Body of pancreas (tissue), 4 donors: ENCODE measurements at regions not wholly inside any gene's neighbourhood (a gene's known extent, or its start where the extent isn't known, plus 50 kb on each side); places are given as distances from the start of the nearest gene placed in this dataset.
"Not testable (repeated sequence)": the region's sequence is repeated elsewhere in the genome, so short reads cannot be mapped to it uniquely, and the experiment has no call there.

Experiments
- ATAC-seq: fragments of 150-250 bp; one replicate; pipeline ENCODE4 v1.9.1; 2016
- DNase-seq, 4 donors: peaks; one replicate each; pipeline ENCODE4 v3.0.0-alpha.2; 2019
- H3K27ac ChIP-seq, 4 donors: fragments of 200-600 bp; sonication (generic); 1 replicate in 3 of 4; 2 replicates in 1 of 4; pipeline versions ENCODE4 v1.5.1 to v1.6.1; 2016 to 2019; ENCODE audit warnings: mild to moderate bottlenecking in 1 of 4, mixed read lengths in 1 of 4, moderate library complexity in 1 of 4
- H3K27me3 ChIP-seq, 2 donors: fragments of 200-600 bp; sonication (generic); one replicate each; pipeline ENCODE4 v1.6.0; 2016; ENCODE audit warnings: mild to moderate bottlenecking in 1 of 2
- H3K36me3 ChIP-seq, 2 donors: fragments of 200-600 bp; sonication (generic); replicated peaks in 1 of 2; 2 replicates each; pipeline ENCODE4 v1.5.1; 2016; ENCODE audit warnings: low read depth in 2 of 2; ENCODE audit not compliant: insufficient read depth in 1 of 2
- H3K4me1 ChIP-seq: fragments of 200-600 bp; sonication (generic); one replicate; pipeline ENCODE4 v1.6.0; 2016
- H3K4me3 ChIP-seq, 2 donors: fragments of 200-600 bp; sonication (generic); 1 replicate in 1 of 2; 2 replicates in 1 of 2; pipeline ENCODE4 v1.5.1; 2016 to 2019
- H3K9me3 ChIP-seq, 3 donors: fragments of 200-600 bp; sonication (generic); 1 replicate in 2 of 3; 2 replicates in 1 of 3; pipeline ENCODE4 v1.5.1; 2016
- POLR2A ChIP-seq, 3 donors: fragments of 450-650 bp; IDR thresholded peaks; one replicate each; pipeline ENCODE4 v1.6.1; 2016; ENCODE audit warnings: antibody characterized with exemption in 3 of 3, mild to moderate bottlenecking in 2 of 3
- whole genome bisulfite sequencing, 2 donors: methylation state at CpG; one replicate each; pipeline ENCODE4 v1.1.5; 2017; 5-methylcytosine and 5-hydroxymethylcytosine counted together
- intact Hi-C: fragments of 100-400 bp; cut with DNase I; formaldehyde crosslinking; loops from one replicate; pipeline ENCODE4 v1.15.1; 2023
- TF ChIP-seq, protein P1 (sequence below), 7 experiments: fragments of 450-650 bp in 4 of 7; fragments of 200-600 bp in 3 of 7; sonication (generic) in 3 of 7; IDR thresholded peaks; one replicate each; pipeline ENCODE4 v1.5.1; 2016 to 2019; ENCODE audit warnings: antibody characterized with exemption in 7 of 7

DNA sequence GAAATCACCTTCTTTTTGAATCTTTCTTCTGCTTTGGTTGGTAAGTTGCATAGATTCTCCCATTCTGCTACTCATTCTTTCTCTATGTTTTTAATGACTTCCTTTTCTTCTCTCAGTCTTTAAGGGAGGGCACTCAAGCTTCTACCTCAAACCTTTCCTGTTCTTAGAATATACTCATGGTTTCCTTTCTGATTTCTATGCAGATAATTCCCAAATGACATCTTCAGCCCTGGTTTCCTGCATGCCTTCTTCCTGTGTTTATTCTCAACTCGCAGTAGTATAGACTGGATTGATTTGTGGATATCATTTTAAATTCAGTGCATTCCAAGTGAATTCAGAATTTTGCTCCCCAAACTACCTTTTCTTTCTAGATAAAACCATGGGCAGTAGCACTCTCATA, 803.6 kb downstream of the METTL15 start:
- Histone ChIP-seq H3K27ac (no peak overlapping the region), H3K4me1 (no peaks in the 10 kb centered on the region), H3K27me3 (no peaks in the 10 kb centered on the region), H3K4me3 (no peak overlapping the region), H3K9me3 (no peaks in the 10 kb centered on the region), H3K36me3 (no peaks in the 10 kb centered on the region)
- 55 to 62% methylated on average over 1 of the region's 1 CpG for WGBS, 2 donors
- TF ChIP-seq, protein P1, sequence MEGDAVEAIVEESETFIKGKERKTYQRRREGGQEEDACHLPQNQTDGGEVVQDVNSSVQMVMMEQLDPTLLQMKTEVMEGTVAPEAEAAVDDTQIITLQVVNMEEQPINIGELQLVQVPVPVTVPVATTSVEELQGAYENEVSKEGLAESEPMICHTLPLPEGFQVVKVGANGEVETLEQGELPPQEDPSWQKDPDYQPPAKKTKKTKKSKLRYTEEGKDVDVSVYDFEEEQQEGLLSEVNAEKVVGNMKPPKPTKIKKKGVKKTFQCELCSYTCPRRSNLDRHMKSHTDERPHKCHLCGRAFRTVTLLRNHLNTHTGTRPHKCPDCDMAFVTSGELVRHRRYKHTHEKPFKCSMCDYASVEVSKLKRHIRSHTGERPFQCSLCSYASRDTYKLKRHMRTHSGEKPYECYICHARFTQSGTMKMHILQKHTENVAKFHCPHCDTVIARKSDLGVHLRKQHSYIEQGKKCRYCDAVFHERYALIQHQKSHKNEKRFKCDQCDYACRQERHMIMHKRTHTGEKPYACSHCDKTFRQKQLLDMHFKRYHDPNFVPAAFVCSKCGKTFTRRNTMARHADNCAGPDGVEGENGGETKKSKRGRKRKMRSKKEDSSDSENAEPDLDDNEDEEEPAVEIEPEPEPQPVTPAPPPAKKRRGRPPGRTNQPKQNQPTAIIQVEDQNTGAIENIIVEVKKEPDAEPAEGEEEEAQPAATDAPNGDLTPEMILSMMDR (IDR thresholded peaks at IDR 0.05) = no peak
- TF ChIP-seq POLR2A (IDR thresholded peaks at IDR 0.05) = no peak
- intact Hi-C loops = no loop called here
- ATAC-seq (no peak), DNase-seq (no peak)

GRCh38 chr11:28910926-28911325, 802.7 kb downstream of the METTL15 start:
- no peaks in the 10 kb centered on the region for H3K9me3 ChIP-seq
- intact Hi-C loops = no loop called here
- DNase-seq = no peak
- no peaks in the 10 kb centered on the region for H3K27me3 ChIP-seq
- no peaks in the 10 kb centered on the region for H3K36me3 ChIP-seq
- TF ChIP-seq, protein P1 (IDR thresholded peaks at IDR 0.05) = no peak
- no peak for TF ChIP-seq POLR2A (IDR thresholded peaks at IDR 0.05)
- no peak for ATAC-seq
- WGBS, 2 donors = 66 to 68% methylated on average over 2 of the region's 2 CpGs
- H3K4me1 ChIP-seq = no peaks in the 10 kb centered on the region
- no peak overlapping the region for H3K4me3 ChIP-seq
- no peak overlapping the region for H3K27ac ChIP-seq

- Histone ChIP-seq H3K27me3 (no peaks in the 10 kb centered on the region), H3K9me3 (no peaks in the 10 kb centered on the region), H3K36me3 (no peaks in the 10 kb centered on the region), H3K27ac (no peak overlapping the region), H3K4me3 (no peak overlapping the region), H3K4me1 (no peaks in the 10 kb centered on the region)
- ATAC-seq (no peak), DNase-seq (no peak)
- WGBS, 2 donors = 21 to 30% methylated on average over 2 of the region's 2 CpGs
- no peak for TF ChIP-seq POLR2A (IDR thresholded peaks at IDR 0.05)
- TF ChIP-seq, protein P1 (IDR thresholded peaks at IDR 0.05) = no peak
- intact Hi-C loops = no loop called here
These were observed 795.5 kb downstream of the METTL15 start for GRCh38 chr11:28903716-28904115.

DNA sequence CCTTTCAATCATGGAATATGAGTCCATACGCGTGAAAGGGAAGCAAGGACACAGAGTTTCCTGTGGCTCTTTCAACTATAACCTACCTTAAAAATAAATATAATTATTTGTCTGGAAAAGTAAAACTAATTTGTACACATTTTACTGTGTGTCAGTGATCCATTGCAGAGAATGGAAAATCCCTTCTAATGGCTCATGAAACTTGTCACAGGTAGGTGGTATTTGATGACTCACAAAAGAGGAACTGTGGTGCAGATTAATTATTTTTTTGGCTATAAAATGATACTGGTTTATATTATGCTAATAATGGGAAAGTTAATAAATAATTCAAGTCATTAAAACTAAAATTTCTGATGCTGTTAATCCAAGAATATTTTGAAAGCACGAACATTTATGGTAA, 792.2 kb downstream of the METTL15 start:
- Histone ChIP-seq H3K9me3 (no peaks in the 10 kb centered on the region), H3K27ac (no peak overlapping the region), H3K4me1 (no peaks in the 10 kb centered on the region), H3K36me3 (no peaks in the 10 kb centered on the region), H3K27me3 (no peaks in the 10 kb centered on the region), H3K4me3 (no peak overlapping the region)
- TF ChIP-seq, protein P1 (IDR thresholded peaks at IDR 0.05) = no peak
- TF ChIP-seq POLR2A (IDR thresholded peaks at IDR 0.05) = no peak
- DNase-seq (no peak), ATAC-seq (no peak)
- intact Hi-C loops = no loop called here
- WGBS, 2 donors = 55 to 84% methylated on average over 3 of the region's 3 CpGs

DNA sequence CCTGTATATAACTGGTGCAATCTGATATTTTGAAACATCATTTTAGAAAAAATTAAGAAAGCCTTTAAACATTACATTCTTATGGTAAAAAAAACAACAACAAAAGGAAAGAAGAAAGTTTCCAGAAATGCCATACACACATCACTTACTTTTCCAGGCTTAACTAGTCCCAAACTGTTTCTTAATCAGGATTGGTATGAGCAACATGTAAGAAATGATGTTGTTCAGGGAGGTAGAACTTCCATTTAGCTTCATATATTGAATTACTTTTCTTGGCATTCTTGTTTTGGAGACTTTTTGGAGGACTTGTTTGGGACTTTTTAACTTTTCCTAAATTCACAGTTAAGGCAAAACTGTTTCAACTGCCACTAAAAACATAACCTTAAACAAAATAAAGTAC, 791.5 kb downstream of the METTL15 start:
- Histone ChIP-seq H3K4me1 (no peaks in the 10 kb centered on the region), H3K27ac (no peak overlapping the region), H3K9me3 (no peaks in the 10 kb centered on the region), H3K27me3 (no peaks in the 10 kb centered on the region), H3K36me3 (no peaks in the 10 kb centered on the region), H3K4me3 (no peak overlapping the region)
- ATAC-seq (no peak), DNase-seq (no peak)
- intact Hi-C loops = no loop called here
- TF ChIP-seq, protein P1 (IDR thresholded peaks at IDR 0.05) = no peak
- no peak for TF ChIP-seq POLR2A (IDR thresholded peaks at IDR 0.05)

DNA sequence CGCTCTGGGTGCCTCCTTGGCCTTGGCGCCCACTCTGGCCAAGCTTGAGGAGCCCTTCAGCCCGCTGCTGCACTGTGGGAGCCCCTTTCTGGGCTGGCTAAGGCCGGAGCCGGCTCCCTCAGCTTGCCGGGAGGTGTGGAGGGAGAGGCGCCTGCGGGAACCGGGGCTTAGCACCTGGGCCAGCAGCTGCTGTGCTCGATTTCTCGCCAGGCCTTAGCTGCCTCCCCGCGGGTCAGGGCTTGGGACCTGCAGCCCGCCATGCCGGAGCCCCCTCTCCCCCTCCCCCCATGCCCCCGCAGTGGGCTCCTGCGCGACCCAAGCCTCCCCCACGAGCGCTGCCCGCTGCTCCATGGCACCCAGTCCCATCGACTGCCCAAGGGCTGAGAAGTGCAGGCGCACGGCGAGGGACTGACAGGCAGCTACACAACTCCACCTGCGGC, 782.4 kb downstream of the METTL15 start:
- H3K4me1 ChIP-seq, H3K36me3 ChIP-seq, H3K4me3 ChIP-seq, intact Hi-C loops, DNase-seq, ATAC-seq, H3K27me3 ChIP-seq, H3K9me3 ChIP-seq, H3K27ac ChIP-seq: not testable (repeated sequence)
- WGBS, 2 donors = 87 to 100% methylated on average over 2 to 18 of the region's 26 CpGs
